ENCODE measurements at regions not wholly inside any gene's neighbourhood (a gene's known extent, or its start where the extent isn't known, plus 50 kb on each side); places are given as distances from the start of the nearest gene placed in this dataset.
"Not testable (repeated sequence)": the region's sequence is repeated elsewhere in the genome, so short reads cannot be mapped to it uniquely, and the experiment has no call there.

DNA sequence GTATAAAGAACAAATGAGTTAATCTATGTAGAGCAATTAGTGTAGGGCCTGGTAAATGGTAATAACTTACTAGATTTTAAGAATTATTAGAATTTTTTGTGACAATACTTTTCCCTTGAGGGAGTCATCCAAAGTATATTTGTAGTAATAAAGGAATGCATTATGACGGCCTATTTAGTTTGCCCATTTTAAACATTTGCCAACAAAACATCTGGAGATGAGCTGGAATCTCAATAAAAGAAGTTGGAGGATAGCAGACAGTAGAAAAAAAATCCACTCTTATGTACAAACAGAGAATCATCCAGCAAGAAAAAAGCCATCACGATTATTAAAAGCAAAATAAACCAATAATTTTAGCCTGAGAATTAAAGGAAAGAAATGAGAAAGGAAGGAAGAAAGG is 567.3 kb upstream of the ADAMTS5 start:
- intact Hi-C loops (cut with micrococcal nuclease), result no loop called here
- Mint-ChIP-seq H3K27ac (no peak overlapping the region), H3K9me3 (peaks cover under 1% of the 10 kb centered on the region), H3K4me1 (ENCODE audit: low read depth) (no peaks in the 10 kb centered on the region), H3K36me3 (ENCODE audit: low read depth) (no peaks in the 10 kb centered on the region), H3K4me3 (no peak overlapping the region), H3K27me3 (ENCODE audit: low read depth) (no peaks in the 10 kb centered on the region)
- CTCF ChIA-PET, result no interaction called here
- no peak for DNase-seq

DNA sequence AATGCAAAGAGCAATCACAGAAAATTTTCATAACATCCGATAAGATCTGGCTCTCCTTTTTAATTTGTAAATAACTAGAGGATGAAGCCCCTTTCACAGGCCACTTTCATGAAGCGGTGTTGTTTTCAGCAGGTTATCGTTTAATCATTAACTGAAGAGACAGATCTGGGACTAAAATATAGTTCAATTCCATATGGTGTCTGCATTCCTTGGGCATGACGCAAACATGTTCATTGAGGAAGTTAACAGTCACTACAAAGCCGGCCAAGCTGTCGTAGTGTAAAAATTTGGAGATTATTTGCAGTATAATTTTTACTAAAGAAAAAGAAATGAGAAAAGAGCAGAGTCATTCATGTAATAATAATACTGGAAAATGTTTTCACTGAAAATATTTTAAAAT is 565.2 kb upstream of the ADAMTS5 start:
- Mint-ChIP-seq H3K27me3 (ENCODE audit: low read depth) (no peaks in the 10 kb centered on the region), H3K9me3 (peaks cover 3% of the 10 kb centered on the region), H3K27ac (no peak overlapping the region), H3K4me3 (no peak overlapping the region), H3K36me3 (ENCODE audit: low read depth) (no peaks in the 10 kb centered on the region), H3K4me1 (ENCODE audit: low read depth) (no peaks in the 10 kb centered on the region)
- CTCF ChIA-PET, result no interaction called here
- DNase-seq, result no peak
- intact Hi-C loops (cut with micrococcal nuclease), result no loop called here

DNA sequence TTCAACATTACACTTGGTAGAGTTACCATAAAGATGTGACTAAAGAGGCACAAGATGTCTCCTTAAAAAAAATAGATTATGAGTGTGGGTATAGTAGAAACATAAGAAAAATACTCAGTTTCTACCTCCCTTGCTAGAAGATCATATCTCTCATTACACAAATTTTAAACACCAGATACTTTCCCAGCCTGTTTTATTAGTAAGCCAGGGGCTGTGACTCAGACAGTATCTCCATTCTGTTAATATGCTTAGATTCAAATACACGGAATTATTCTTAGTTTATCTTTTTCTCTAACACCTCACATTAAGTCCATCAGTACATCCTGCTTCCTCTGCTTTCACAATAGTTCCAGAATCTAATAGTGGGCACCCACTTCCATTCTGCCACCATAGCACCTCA is 561.8 kb upstream of the ADAMTS5 start:
- Mint-ChIP-seq H3K4me1 (ENCODE audit: low read depth) (no peaks in the 10 kb centered on the region), H3K27me3 (ENCODE audit: low read depth) (no peaks in the 10 kb centered on the region), H3K27ac (no peak overlapping the region), H3K36me3 (ENCODE audit: low read depth) (no peaks in the 10 kb centered on the region), H3K4me3 (no peak overlapping the region), H3K9me3 (peaks cover 9% of the 10 kb centered on the region)
- DNase-seq, result no peak
- intact Hi-C loops (cut with micrococcal nuclease), result no loop called here
- CTCF ChIA-PET, result no interaction called here

DNA sequence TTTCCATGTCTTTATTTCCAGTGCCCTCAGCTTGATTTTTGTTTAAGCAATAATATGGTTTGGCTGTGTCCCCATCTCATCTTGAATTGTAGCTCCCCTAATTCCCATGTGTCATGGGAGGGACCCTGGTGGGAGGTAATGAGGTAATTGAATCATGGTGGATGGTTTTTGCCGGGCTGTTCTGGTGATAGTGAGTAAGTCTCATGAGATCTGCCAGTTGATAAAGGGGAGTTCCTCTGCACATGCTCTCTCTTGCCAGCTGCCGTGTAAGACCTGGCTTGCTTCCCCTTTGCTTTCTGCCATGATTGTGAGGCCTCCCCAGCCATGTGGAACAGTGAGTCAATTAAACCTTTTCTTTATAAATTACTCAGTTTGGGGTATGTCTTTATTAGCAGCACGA is 559.6 kb upstream of the ADAMTS5 start:
- intact Hi-C loops (cut with micrococcal nuclease), result no loop called here
- Mint-ChIP-seq H3K36me3 (ENCODE audit: low read depth) (no peaks in the 10 kb centered on the region), H3K27me3 (ENCODE audit: low read depth) (no peaks in the 10 kb centered on the region), H3K9me3 (peaks cover 15% of the 10 kb centered on the region), H3K27ac (no peak overlapping the region), H3K4me3 (no peak overlapping the region), H3K4me1 (ENCODE audit: low read depth) (no peaks in the 10 kb centered on the region)
- DNase-seq, result no peak
- CTCF ChIA-PET, result no interaction called here

DNA sequence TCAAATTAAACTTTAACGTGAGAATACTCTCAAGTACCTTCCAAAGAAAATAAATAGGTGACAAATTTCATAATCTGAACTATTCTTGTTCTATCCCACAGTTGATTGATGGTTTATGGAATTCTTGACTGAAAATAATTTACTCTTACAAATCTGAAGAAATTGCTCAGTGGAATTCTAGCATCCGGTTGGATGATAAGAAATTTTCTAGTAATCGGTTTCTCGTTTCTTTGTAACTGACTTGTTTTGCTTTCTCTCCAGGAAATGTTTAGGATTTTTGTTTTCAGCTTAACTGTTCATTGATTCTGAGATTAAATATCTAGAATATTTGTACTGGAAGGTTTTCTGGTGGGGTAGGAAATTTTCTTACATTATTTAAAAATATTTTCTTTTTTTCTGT is 558.9 kb upstream of the ADAMTS5 start:
- Mint-ChIP-seq H3K9me3 (peaks cover 18% of the 10 kb centered on the region), H3K4me3 (no peak overlapping the region), H3K27me3 (ENCODE audit: low read depth) (no peaks in the 10 kb centered on the region), H3K27ac (no peak overlapping the region), H3K36me3 (ENCODE audit: low read depth) (no peaks in the 10 kb centered on the region), H3K4me1 (ENCODE audit: low read depth) (no peaks in the 10 kb centered on the region)
- intact Hi-C loops (cut with micrococcal nuclease), result no loop called here
- DNase-seq, result no peak
- CTCF ChIA-PET, result no interaction called here

DNA sequence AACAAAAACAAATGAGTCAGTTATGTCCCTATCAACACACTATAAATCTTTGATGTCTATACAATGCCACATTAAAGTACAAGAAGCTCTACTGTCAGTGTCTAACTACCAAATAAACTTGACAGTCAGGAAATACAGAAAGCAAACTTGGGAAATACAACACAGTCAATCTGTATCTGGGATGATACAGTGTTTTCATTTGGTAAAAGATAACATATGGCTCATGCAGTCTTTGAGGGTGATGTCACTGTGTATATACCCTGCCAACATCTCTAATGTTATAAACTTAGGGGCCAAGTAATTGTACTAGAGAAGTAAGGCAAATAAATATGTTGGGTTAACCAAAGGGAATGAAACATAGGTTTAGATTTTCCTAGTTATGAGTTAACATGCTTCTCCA is 552.5 kb upstream of the ADAMTS5 start:
- CTCF ChIA-PET, result no interaction called here
- DNase-seq, result no peak
- no peaks in the 10 kb centered on the region for H3K27me3 Mint-ChIP-seq (ENCODE audit: low read depth)
- H3K4me1 Mint-ChIP-seq (ENCODE audit: low read depth), result no peaks in the 10 kb centered on the region
- no peak overlapping the region for H3K4me3 Mint-ChIP-seq
- no peak overlapping the region for H3K27ac Mint-ChIP-seq
- no peaks in the 10 kb centered on the region for H3K36me3 Mint-ChIP-seq (ENCODE audit: low read depth)
- peaks cover 18% of the 10 kb centered on the region for H3K9me3 Mint-ChIP-seq
- intact Hi-C loops (cut with micrococcal nuclease), result no loop called here

DNA sequence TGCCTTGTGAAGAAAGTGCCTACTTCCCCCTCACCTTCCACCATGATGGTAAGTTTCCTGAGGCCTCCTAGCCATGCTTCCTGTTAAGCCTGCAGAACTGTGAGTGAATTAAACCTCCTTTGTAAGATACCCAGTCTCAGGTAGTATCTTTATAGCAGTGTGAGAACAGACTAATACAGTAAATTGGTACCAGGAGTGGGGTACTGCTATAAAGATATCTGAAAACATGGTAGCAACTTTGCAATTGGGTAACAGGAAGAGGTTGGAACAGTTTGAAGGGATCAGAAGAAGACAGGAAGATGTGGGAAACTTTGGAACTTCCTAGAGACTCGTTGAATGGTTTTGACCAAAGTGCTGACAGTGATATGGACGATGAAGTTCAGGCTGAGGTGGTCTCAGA is 550.3 kb upstream of the ADAMTS5 start:
- H3K27ac Mint-ChIP-seq; H3K4me3 Mint-ChIP-seq; H3K27me3 Mint-ChIP-seq (ENCODE audit: low read depth); intact Hi-C loops (cut with micrococcal nuclease); H3K4me1 Mint-ChIP-seq (ENCODE audit: low read depth); DNase-seq; H3K36me3 Mint-ChIP-seq (ENCODE audit: low read depth); CTCF ChIA-PET: not testable (repeated sequence)
- H3K9me3 Mint-ChIP-seq, result peaks cover 18% of the 10 kb centered on the region

DNA sequence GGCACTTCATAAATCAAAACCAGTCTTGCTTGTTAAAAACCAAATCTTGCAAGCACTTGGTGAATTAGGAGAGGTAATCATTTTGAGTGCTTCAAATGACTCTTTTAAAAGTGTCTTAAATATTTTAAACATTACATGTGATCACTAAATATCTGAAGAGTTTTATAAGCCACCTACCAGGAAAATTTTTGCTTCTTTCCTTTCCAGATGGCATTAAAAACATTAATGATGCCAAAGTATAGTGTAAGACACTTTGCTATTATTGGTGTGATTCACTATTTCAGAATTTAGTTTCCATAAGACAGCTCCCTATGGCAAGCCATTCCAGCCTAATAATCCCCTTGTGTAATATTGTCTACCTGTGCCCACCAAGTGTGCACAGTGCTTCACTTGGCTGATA is 548.8 kb upstream of the ADAMTS5 start:
- H3K27me3 Mint-ChIP-seq (ENCODE audit: low read depth), result no peaks in the 10 kb centered on the region
- intact Hi-C loops (cut with micrococcal nuclease), result no loop called here
- H3K27ac Mint-ChIP-seq, result no peak overlapping the region
- CTCF ChIA-PET, result no interaction called here
- peaks cover 9% of the 10 kb centered on the region for H3K9me3 Mint-ChIP-seq
- DNase-seq, result no peak
- H3K36me3 Mint-ChIP-seq (ENCODE audit: low read depth), result no peaks in the 10 kb centered on the region
- no peak overlapping the region for H3K4me3 Mint-ChIP-seq
- H3K4me1 Mint-ChIP-seq (ENCODE audit: low read depth), result no peaks in the 10 kb centered on the region

DNA sequence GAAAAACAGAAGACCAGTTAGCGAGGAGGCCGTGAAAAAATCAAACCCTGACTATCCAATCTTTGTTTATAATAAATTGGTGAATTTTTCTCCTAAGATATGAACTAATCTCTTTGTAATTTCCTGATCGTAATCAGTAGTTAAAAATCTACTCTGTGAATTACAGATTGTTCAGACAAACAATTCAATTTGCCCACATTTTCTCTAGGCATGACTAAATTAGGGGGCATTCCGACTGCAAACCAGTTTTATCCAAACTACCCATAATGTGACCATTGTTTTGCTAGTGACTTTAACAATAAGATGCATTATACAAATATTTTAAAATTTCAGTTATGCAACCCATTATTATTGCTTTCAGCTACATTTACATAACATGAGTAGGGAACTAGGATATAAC is 546.9 kb upstream of the ADAMTS5 start:
- no peaks in the 10 kb centered on the region for H3K36me3 Mint-ChIP-seq (ENCODE audit: low read depth)
- CTCF ChIA-PET, result no interaction called here
- peaks cover 9% of the 10 kb centered on the region for H3K9me3 Mint-ChIP-seq
- DNase-seq, result no peak
- intact Hi-C loops (cut with micrococcal nuclease), result no loop called here
- H3K4me1 Mint-ChIP-seq (ENCODE audit: low read depth), result no peaks in the 10 kb centered on the region
- no peak overlapping the region for H3K27ac Mint-ChIP-seq
- no peak overlapping the region for H3K4me3 Mint-ChIP-seq
- no peaks in the 10 kb centered on the region for H3K27me3 Mint-ChIP-seq (ENCODE audit: low read depth)

DNA sequence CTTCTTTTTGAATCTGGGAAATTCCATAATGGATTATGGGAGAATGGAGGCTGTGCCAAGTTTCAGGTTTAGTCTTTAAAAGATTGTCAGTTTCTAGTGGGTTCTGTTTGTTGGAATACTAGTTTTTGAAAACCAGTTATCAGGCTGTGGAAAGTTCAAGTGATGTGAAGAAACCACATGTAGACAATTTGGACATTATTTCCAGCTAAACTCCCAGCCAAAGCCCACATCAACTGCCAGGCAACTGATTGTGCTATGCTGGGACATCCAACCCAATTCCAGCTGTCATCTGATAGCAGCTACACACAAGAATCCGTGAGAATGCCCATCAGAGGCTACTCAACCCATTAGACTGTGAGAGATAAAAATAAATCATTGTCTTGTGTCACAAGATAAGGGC is 546.1 kb upstream of the ADAMTS5 start:
- Mint-ChIP-seq H3K36me3 (ENCODE audit: low read depth) (no peaks in the 10 kb centered on the region), H3K9me3 (peaks cover 6% of the 10 kb centered on the region), H3K27ac (no peak overlapping the region), H3K27me3 (ENCODE audit: low read depth) (no peaks in the 10 kb centered on the region), H3K4me3 (no peak overlapping the region), H3K4me1 (ENCODE audit: low read depth) (no peaks in the 10 kb centered on the region)
- CTCF ChIA-PET, result no interaction called here
- intact Hi-C loops (cut with micrococcal nuclease), result no loop called here
- DNase-seq, result no peak

DNA sequence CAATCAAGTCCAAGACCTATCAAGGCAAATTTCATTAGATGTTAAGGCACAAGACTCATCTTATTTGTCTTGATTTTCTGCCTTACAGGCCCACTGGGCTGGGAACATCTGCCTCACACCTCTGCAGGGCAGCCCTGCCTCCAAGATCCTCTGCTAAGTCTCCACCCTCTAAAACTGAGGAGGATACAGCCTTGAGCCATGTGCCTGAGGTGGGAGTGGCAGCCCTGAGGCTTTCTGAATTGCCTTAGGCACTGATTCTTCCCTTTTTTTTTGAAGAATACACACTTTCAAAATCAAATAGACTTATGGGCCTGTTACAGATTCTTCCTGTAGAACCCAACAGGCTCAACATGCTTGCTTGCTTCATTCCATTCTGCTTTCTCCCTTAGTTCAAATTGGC is 544.3 kb upstream of the ADAMTS5 start:
- CTCF ChIA-PET, result no interaction called here
- no peak overlapping the region for H3K27ac Mint-ChIP-seq
- no peaks in the 10 kb centered on the region for H3K9me3 Mint-ChIP-seq
- DNase-seq, result no peak
- H3K36me3 Mint-ChIP-seq (ENCODE audit: low read depth), result no peaks in the 10 kb centered on the region
- intact Hi-C loops (cut with micrococcal nuclease), result no loop called here
- no peak overlapping the region for H3K4me3 Mint-ChIP-seq
- H3K27me3 Mint-ChIP-seq (ENCODE audit: low read depth), result no peaks in the 10 kb centered on the region
- H3K4me1 Mint-ChIP-seq (ENCODE audit: low read depth), result no peaks in the 10 kb centered on the region

DNA sequence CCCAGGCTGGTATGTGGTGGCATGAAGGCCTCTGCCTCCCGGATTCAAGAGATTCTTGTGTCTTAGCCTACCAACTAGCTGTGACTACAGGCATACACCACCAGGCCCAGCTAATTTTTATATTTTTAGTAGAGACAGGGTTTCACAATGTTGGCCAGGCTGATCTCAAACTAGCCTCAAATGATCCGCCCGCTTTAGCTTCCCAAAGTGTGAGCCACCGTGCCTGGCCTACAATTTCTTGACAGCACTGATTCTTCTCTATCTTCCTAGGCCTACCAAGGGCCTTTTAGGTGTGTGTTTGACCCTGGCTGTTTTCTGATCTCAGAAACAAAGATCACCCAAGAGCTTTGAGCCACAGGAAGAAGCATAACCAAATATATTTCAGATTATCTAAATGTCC is 540.8 kb upstream of the ADAMTS5 start:
- Mint-ChIP-seq H3K27me3 (ENCODE audit: low read depth) (no peaks in the 10 kb centered on the region), H3K9me3 (no peaks in the 10 kb centered on the region), H3K36me3 (ENCODE audit: low read depth) (no peaks in the 10 kb centered on the region), H3K4me1 (ENCODE audit: low read depth) (no peaks in the 10 kb centered on the region), H3K27ac (no peak overlapping the region), H3K4me3 (no peak overlapping the region)
- DNase-seq, result no peak
- intact Hi-C loops (cut with micrococcal nuclease), result no loop called here
- CTCF ChIA-PET, result interaction anchor here (0.7 kb wide), 2 partner anchors 14 to 939 kb away, joined by 3 to 4 read pairs; no protein-coding TSS in a partner anchor

DNA sequence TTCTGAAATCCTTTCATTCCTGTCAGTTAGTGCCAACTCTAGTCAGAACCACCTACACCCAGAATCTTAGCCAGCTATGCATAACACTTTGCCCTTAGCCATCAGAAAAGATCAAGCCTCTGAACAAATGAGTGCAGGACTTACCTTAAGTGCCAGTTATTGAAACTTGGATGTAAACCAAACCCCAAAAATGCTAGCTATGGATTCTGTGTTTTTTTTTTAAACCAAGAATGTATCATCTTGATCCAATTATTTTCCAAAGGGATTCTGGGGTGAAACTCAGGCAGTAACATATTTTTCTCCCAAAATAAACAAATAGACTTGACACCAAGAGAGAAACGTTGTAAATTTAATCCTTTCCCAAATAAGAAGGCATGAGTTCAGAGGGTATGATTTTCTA is 538.6 kb upstream of the ADAMTS5 start:
- Mint-ChIP-seq H3K36me3 (ENCODE audit: low read depth) (no peaks in the 10 kb centered on the region), H3K27ac (no peak overlapping the region), H3K9me3 (no peaks in the 10 kb centered on the region), H3K4me3 (no peak overlapping the region), H3K4me1 (ENCODE audit: low read depth) (no peaks in the 10 kb centered on the region), H3K27me3 (ENCODE audit: low read depth) (no peaks in the 10 kb centered on the region)
- intact Hi-C loops (cut with micrococcal nuclease), result no loop called here
- no peak for DNase-seq
- CTCF ChIA-PET, result no interaction called here

DNA sequence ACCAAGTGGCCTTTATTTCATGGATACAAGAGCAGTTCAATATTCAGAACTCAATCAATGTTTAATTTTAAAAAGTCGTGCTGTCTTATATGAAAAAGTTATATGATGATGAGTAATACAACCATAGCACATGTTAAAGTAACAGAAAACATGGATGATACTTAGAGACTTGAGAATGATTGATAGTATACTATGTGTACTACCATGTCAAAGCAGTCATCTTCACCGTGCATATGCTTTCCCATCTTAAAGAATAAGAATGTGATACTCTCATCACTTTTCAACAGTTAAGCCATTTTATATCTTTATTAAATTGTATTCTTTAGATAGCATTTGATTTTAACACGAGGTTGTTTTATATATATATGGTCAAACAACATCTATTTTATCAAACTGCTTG is 535.9 kb upstream of the ADAMTS5 start:
- Mint-ChIP-seq H3K4me1 (ENCODE audit: low read depth) (no peaks in the 10 kb centered on the region), H3K9me3 (no peaks in the 10 kb centered on the region), H3K36me3 (ENCODE audit: low read depth) (no peaks in the 10 kb centered on the region), H3K27ac (no peak overlapping the region), H3K27me3 (ENCODE audit: low read depth) (no peaks in the 10 kb centered on the region), H3K4me3 (no peak overlapping the region)
- no peak for DNase-seq
- CTCF ChIA-PET, result no interaction called here
- intact Hi-C loops (cut with micrococcal nuclease), result no loop called here

Data from activated naive CD4-positive, alpha-beta T cell treated with anti-CD3 and anti-CD28 coated beads for 36 hours (primary cell).